ENCODE measurements at regions not wholly inside any gene's neighbourhood (a gene's known extent, or its start where the extent isn't known, plus 50 kb on each side); places are given as distances from the start of the nearest gene placed in this dataset.

- TF ChIP-seq CTCF (IDR thresholded peaks at IDR 0.05) (no peak), ZFX (IDR thresholded peaks at IDR 0.05; ENCODE audit: borderline replicate concordance) (no peak)
These were observed 250.5 kb upstream of the SKOR2 start for GRCh38 chr18:47501946-47502345.
